ENCODE measurements at regions not wholly inside any gene's neighbourhood (a gene's known extent, or its start where the extent isn't known, plus 50 kb on each side); places are given as distances from the start of the nearest gene placed in this dataset.

- DNase-seq = no peak
Measured at GRCh38 chr4:165723051-165723795, 149.8 kb upstream of the TLL1 start.

DNA sequence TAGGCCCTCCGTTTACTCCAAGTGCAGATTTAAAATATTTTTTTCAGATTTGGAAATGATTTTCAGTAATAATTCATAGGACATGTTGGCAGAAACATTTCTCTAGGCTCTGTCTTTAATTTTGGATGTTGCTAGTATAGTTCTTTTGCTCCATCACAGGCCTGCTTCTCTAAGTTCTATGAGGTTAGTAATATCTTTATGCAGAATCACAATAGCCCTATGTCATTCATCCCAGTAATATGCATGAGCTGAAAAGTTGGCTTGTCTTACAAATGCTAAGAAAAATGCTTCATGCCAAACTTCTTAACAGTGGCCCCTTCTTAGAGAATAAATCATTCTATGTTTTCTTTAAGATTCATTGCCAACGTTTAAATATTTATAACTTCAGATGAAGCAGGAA, 148.3 kb upstream of the TLL1 start:
- no peak for DNase-seq

DNA sequence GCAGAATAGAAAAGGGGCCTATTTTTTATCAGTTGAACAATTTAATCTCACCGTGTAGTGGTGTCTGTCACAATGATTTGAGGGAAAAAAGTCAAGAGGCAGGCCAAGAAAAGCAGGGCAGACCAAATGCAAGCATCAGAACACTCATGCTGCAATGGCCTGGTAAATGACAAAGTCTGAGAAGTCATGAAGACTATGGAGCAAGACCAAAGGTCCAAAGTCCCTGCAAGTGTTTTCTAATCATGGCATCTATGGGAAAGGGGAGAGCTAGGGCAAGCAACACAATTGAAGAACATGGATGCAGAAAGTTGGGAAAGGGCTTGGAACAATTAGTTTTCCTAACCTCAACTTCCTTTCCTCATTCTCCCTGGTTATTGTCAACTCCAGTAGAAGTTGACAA, 147.7 kb upstream of the TLL1 start:
- DNase-seq = no peak

DNA sequence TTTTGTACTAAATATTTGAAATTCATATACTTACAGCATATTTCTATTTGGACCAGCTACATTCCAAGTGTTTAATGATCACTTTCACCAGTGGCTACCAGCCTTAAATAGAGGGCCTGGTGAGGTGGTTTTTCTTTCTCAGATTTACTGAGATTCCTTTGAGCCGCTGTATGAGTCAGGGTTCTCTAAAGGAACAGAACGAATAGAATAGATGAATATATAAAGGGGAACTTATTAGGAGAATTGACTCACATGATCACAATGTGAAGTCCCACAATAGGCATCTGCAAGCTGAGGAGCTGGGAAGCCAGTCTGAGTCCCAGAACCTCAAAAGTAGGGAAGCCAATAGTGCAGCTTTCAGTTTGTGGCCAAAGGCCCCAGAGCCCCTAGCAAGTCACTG, 146.2 kb upstream of the TLL1 start:
- DNase-seq = no peak

DNA sequence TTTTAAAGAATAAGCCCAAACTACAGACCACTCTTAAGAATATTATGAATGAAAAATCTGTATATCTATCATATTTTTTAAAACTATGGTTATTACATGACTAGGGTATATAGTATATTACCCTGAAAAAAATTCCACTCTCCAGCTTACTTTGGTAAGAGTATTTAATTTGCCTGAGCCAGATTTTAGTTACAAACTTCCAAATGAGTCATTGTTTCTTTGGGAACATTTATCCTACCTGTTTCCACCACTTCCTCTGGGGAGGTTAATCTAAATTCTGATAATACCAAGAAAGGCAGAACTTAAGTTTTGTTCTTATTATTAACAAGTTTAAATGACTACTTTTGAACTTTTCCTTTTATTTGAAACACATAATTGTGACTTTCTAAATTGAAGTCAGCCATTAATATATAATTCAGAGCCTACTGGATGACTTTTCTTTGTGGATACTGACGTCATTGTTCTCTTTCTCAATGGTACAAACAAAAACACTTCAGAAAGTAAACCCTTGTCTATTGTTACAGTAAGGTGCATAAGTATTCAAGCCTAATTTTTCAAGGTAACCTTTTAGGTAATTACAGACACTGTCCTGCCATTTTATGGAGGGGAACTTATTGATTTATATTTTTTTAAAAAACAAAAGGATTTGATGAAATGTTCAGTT, 135.6 kb upstream of the TLL1 start:
- DNase-seq = no peak

DNA sequence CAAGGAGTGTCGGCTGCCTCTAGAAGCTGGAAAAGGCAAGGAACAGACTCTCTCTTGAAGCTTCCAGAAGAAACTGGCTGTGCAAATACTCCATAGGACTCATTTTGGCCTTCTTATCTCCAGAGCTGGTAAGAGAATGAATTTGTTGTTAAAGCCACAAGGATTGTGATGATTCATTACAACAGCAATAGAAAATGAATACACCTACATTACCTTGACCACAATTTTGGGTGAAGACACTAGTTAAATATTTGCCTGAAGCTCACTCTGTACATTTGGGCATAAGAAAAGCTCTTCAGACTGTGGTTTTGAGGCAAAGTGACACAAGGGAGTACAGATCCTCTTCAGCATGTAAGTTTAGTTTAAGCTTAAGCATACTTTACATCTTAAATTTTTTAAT, 134.5 kb upstream of the TLL1 start:
- DNase-seq = no peak

DNA sequence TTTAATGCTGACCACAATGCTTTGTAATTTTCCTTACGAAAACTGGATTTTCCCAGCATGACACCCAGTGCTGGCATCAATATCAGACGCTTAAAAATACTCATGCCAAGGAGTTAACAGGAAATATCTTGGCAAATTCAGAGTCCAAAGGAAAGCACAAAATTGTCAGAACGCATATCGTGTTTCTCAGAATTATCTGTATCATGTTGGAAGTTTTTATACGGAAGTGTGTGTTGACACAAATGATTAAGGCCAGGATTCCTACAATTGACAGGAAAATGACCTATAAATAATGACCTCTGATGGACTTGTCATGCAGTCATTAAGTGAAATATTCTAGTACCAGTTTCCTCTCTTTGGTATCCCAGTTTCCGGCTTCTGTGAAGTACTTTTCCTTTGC, 132.1 kb upstream of the TLL1 start:
- no peak for DNase-seq

DNA sequence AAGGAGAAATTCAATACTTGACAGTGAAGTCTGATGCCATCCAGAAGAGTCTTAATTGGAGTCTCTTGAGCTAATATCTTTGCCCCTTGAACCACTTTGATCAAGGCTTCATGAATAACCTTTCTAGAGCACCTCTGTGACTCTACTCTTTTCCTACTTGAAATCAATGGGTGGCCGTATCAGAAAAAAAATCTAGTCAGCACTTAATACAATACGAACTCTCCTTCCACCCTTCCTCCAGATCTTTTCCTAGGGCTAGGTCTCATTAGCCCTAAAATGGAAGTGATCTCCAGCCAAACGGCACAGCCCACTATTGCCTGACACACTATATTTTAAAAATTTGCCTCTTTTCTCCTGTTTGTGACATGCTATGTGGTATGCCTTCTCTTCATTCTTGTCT, 129.6 kb upstream of the TLL1 start:
- no peak for DNase-seq

GRCh38 chr4:165744370-165744769, 128.7 kb upstream of the TLL1 start:
- no peak for DNase-seq

DNA sequence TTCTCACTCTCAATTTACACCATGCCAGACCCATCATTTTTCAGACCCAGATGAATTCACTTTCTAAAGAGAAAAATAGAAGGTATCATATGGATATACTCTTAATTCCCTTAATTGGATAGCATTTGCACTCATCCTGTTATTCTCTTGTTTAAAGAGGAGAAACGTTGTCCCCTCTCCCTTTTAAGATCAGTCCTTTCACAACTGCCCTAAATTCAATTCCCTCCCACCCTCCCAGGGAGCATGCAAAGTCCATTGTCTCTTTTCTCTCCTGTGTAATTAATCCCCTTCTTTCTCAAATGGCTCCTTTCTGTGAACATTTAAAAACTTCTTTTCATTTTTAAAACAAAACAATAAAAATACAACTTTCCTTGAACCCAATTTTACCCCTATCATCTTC, 124.7 kb upstream of the TLL1 start:
- DNase-seq = no peak

- no peak for DNase-seq
Measured at GRCh38 chr4:165751882-165752281, 121.2 kb upstream of the TLL1 start.

GRCh38 chr4:165754664-165755063, 118.4 kb upstream of the TLL1 start:
- DNase-seq = no peak

- no peak for DNase-seq
Measured at GRCh38 chr4:165756836-165757235, 116.2 kb upstream of the TLL1 start.

DNA sequence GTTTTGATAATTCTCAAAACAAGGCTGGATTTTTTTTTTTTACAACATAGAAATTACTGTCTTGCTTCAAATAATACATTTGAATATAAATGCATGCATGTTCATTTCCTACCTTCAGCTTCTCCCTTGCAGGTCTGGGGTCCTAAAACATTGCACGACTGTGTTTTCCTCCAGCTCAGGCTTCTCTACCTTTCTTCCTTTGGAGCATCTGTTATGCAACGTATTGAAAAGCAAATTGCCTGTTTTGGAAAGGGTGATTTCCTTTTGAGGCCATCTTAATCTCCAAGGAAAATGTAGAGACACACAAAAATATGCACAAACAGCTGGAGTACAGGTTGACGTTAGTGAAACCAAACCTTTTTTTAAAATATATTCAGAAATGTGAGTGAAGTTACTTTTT, 115.6 kb upstream of the TLL1 start:
- no peak for DNase-seq

- DNase-seq = no peak
Measured at GRCh38 chr4:165758086-165758485, 115.0 kb upstream of the TLL1 start.

DNA sequence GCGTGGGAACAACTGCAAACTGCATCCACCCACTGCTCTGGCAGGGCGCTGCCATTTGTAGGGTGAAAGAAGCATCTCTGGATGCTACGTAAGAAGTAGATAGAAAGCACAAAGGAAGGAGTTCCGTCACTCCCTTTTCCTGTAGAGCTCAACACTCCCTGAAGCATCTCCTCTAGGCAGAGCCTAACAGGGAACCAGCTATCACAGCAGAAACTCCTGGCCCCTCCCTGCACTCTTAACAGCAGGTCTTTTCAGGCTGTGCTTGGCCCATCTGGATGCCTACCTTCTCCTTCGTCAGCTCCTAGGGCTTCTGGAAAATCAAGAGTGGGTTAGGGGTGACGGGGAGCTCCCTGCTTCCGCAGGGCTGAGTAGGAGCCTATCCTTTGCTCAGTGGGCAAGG, 112.9 kb upstream of the TLL1 start:
- DNase-seq = no peak

DNA sequence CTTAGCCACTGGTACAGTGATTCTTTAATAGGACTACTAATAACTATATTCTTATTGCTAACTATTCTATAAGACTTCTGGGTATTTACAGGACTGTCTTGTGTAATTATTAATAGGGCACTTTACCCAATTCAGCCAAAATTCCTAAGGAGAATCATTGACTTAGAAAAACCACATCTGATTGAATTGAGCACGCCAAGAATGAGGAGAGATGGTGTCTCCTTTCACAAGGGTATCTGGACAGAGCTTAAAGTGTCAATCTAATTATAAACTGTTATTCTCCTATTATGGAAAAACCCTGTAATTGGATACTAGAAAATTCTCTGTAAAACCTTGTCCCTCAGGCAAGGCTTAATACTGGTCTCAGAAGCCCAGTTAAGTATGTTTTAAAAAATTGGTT, 111.1 kb upstream of the TLL1 start:
- DNase-seq = no peak

- DNase-seq = no peak
Measured at GRCh38 chr4:165763640-165764039, 109.4 kb upstream of the TLL1 start.

DNA sequence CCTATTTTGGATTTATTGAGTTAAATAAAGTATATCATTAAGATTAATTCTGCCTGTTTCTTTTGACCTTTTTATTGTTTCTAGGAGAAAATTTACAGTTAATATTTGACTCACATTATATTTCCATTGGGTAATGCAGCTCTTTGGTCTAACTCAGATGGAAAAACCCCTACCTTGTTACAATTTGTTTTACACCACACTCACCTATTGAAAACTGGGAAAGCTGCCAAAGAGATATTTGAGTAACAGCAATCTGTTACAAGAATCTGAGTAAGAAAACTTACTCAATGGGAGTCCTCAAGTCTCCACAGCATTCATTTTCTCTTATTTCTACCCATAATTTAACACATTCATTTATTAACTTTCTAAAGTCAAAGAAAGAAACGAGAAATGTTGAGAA, 108.0 kb upstream of the TLL1 start:
- no peak for DNase-seq

GRCh38 chr4:165766018-165766417, 107.0 kb upstream of the TLL1 start:
- no peak for DNase-seq

DNA sequence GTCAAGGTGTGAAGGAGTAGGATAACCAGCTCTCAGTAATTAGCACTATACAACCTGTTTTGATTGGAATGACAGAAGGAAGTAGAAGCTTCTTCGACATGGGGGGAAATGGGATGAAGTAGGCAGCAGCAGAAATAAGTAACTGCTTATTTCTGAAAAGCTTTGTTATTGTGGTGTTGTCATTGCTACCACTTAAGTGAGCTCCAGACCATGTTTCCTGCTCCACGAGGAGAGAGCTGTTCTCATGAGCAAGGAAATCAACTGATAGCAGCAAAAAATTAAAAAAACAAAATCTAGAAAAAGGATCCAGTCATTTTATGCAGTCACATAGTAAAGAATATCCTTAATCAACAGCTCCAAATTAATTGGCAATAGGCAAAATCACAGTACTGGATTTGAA, 106.1 kb upstream of the TLL1 start:
- no peak for DNase-seq

DNA sequence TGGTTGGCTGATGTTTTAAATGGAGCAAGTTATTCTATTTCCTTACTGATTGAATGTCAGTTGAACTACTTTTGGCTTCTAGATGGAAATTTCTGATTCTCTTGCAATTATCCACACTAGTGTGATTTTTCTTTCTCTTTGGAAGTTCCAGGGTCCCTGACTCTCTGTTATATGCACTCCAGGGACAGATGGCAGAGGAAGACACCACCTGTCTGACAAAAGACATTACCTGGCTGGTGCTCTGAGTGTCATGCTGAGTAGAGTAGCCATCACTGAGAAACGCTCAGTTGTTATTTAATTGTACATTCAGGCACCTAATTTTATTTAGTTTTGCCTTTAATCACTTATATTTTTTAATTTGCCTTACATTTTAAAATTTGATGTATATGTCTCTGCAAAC, 105.4 kb upstream of the TLL1 start:
- DNase-seq = no peak

DNA sequence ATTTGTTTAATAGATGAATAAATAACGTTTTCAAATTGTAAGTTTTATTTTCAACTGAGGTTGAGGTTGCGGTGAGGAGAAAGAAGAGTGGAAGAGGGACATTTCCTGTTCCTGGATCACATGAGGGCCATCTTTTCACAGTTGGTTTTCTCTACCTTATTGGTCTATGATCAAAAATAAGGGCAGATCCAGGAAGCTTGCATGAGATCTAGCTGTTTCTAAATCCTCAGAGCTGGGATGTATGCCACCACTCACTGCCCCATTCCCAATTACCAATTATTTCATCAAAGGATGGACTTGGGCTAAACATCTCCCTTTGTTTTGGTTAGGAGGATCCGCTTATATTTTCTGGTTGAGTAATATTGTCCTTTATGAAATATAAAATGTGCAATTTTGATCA, 104.8 kb upstream of the TLL1 start:
- DNase-seq = no peak

GRCh38 chr4:165774326-165774725, 98.7 kb upstream of the TLL1 start:
- DNase-seq = no peak

All from NCI-H1436 (cell line).